LNCaP clone FGC (cell line): ENCODE measurements at regions not wholly inside any gene's neighbourhood (a gene's known extent, or its start where the extent isn't known, plus 50 kb on each side); places are given as distances from the start of the nearest gene placed in this dataset.

Experiments
- DNase-seq: peaks from one replicate; pipeline ENCODE4 v3.0.0-alpha.2; 2011; ENCODE audit warnings: low read depth
- H3K4me3 ChIP-seq: 2 replicates; pipeline ENCODE4 v1.5.1; 2011; ENCODE audit warnings: mild to moderate bottlenecking, low read depth, low read length, control low read depth
- TF ChIP-seq, protein P1 (sequence below): IDR thresholded peaks from 2 replicates; pipeline ENCODE4 v1.5.1; 2012; ENCODE audit warnings: mild to moderate bottlenecking; ENCODE audit not compliant: control insufficient read depth, insufficient read depth; ENCODE audit errors: extremely low read depth

- DNase-seq, result no peak
- no peak overlapping the region for H3K4me3 ChIP-seq
- TF ChIP-seq, protein P1, sequence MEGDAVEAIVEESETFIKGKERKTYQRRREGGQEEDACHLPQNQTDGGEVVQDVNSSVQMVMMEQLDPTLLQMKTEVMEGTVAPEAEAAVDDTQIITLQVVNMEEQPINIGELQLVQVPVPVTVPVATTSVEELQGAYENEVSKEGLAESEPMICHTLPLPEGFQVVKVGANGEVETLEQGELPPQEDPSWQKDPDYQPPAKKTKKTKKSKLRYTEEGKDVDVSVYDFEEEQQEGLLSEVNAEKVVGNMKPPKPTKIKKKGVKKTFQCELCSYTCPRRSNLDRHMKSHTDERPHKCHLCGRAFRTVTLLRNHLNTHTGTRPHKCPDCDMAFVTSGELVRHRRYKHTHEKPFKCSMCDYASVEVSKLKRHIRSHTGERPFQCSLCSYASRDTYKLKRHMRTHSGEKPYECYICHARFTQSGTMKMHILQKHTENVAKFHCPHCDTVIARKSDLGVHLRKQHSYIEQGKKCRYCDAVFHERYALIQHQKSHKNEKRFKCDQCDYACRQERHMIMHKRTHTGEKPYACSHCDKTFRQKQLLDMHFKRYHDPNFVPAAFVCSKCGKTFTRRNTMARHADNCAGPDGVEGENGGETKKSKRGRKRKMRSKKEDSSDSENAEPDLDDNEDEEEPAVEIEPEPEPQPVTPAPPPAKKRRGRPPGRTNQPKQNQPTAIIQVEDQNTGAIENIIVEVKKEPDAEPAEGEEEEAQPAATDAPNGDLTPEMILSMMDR, result no peak
These were observed 64.7 kb upstream of the GLI2 start for GRCh38 chr2:120670771-120671480.

DNA sequence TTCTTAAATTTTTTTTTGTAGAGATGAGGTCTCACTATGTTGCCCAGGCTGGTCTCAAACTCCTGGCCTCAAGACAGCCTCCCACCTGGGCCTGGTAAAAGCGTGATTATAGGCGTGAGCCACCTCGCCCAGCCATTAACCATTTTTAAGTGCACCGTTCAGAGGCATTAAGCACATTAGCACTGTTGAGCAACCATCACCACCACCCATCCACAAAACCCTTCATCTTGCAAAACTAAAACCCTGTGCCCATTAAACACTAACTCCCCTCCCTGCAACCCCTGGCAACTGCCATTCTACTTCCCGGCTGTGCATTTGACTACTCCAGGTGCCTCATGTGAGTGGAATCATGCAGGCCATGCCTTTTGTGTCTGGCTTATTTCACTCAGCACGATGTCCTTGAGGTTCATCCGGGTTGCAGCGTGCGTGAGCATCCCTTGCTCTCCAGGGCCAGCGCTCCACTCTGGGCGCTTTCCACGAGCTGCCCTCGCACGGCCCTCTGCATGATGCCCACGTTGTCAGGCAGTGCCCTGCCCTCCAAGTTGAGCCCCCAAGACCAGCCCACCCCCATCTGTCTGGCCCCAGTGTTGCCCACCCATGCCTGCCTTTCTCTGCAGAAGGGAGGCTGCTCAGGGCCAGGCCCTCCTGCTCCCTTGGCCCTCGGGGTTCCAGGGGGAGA lies 63.0 kb upstream of the GLI2 start:
- TF ChIP-seq, protein P1, result no peak
- H3K4me3 ChIP-seq, result no peak overlapping the region

DNA sequence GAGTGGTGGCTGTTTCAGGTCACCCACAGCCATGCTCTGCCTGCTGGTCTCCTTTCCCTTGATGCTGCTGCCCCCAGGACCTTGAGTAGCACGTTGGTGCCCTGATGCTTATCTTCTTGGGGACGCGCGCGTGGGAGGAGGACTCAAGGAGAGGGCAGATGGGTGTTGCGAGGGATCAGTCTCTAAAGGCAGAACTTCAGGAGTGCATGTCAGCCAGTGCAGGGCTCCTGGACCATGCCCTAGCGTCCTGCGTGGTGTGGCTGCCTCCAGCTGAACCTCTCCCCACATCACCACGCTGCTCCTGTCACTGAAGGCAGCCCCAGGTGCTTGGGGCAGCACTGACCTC lies 62.5 kb upstream of the GLI2 start:
- H3K4me3 ChIP-seq, result no peak overlapping the region
- DNase-seq, result no peak
- TF ChIP-seq, protein P1, result no peak

More for the DNA sequence above, 63.0 kb upstream of the GLI2 start:
- DNase-seq, result no peak

DNA sequence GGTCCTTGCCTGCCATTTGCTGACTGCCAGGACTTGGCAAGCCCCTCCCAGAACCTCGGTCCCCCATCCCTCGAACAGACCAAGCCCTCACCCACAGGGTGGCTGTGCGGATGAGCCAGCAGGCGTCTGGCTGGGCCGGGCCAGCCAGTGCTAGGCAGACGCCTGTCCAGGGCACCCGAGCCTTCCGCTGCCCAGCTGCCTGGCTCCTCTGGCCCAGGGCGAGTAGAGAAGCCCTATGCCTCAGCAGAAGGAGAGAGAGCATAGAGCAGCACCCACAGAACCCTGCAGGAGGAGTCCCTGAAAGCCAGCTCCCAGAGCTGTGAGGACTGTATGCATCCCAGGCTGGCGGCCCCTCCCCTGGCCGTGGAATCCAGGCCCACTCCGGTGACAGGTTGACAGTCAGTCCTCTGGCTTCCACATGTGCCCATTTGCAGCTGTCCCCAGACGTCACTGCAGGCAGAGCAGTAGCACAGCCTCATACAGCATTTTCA lies 62.1 kb upstream of the GLI2 start:
- TF ChIP-seq, protein P1, result no peak
- no peak for DNase-seq
- H3K4me3 ChIP-seq, result no peak overlapping the region

DNA sequence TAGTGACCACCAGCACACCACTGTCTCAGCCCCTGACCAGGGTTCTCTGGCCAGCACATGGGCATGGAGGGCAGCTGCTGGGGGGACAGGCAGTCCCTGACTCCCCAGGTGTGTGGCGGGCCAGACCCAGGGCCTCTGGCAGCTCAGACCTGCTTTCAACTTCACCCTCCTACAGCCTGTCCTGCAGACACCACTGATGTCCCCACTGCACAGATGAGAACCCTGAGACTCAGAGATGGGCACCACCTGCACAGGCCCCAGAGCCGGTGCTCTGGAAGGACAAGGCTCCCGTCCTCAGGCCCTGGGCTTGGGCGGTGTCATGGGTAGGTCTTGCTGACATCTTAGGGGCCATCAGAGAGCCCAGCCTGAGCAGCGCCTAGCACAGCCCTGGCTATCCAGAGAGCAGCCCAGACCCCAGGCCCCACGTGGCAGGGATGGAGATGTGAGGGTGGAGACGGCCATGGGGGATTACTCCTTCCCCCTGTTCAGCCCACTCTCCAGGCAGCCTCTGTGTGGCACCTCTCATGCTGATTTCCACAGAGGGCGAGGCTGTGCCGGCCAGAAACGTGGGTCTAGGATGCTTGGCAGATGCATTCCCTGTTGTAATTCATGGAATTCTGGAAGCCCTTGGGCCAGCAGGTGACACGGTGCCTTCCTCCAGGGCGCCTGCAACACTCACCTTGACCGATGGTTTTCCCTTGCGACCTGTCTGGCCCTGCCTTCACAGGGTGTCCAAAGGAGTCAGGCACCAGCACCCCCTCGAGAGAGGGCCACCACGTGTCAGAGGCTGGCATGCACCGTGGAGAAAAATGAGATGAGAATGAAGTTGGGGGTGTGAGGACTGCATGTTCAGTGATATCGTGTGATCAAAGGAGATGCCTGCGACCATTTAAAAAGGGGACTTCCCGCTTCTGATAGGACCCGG lies 61.2 kb upstream of the GLI2 start:
- DNase-seq, result no peak
- H3K4me3 ChIP-seq, result no peak overlapping the region
- TF ChIP-seq, protein P1, result no peak

DNA sequence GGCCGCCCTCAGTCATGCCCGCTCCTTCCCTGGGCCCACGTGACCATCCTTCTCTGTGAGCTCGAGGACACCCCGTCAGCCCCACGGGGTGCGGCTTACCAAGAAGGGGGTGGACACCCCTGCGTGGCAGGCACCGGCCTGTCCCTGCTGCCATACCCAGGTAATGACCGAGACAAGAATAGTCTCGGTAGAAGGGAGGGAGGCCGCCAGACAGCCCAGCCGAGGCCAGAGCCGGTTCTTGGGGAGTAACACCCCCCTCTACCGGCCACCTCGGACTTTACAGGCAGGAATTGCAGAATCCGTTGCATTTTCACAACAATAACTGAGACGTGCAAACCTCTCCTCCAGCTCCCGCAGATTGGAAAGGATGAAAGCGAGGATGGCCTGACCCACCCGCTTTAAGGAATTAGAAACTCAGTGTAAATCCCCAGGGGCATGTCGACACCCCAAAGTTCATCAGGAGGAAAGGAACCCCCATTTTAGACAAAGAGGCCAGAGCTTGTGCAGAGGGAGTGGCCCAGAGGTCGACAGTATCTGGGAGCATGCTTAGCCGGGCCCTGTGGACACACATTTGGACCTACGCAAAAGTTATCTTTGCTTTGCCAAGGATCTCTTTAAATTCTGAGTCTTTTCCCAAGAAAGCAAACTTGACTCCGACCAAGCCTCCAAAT lies 60.1 kb upstream of the GLI2 start:
- TF ChIP-seq, protein P1, result peak; percentile 66
- DNase-seq, result peak; percentile 25
- H3K4me3 ChIP-seq, result no peak overlapping the region
